ENCODE measurements at regions not wholly inside any gene's neighbourhood (a gene's known extent, or its start where the extent isn't known, plus 50 kb on each side); places are given as distances from the start of the nearest gene placed in this dataset.

DNA sequence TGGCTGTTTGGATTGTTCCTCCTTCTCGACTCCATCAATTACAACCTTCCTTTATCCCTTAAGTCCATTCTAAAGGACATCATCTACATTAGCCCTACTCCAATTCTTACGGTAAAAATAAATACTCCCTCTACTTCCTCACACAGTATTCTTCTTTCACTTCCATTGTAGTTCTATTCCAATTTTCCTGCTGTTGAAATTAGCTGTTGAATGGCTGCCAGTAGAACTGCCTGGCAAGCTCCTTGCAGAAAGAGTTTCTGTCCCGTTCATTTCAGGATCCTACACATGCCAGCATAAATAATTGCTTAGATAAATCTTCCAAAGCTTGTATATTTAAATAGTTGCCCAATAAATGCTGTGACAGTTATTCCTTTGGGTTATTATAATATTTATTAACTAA, 459.3 kb upstream of the TRIB2 start:
- Mint-ChIP-seq H3K9me3 (no peaks in the 10 kb centered on the region), H3K4me3 (no peak overlapping the region), H3K4me1 (no peaks in the 10 kb centered on the region), H3K36me3 (ENCODE audit: low read depth) (no peaks in the 10 kb centered on the region), H3K27ac (no peak overlapping the region), H3K27me3 (no peaks in the 10 kb centered on the region)
- ATAC-seq (replicated peaks) = no peak

- H3K4me3 Mint-ChIP-seq = no peak overlapping the region
- no peaks in the 10 kb centered on the region for H3K27me3 Mint-ChIP-seq
- H3K9me3 Mint-ChIP-seq = no peaks in the 10 kb centered on the region
- H3K4me1 Mint-ChIP-seq = peaks cover 11% of the 10 kb centered on the region
- ATAC-seq (replicated peaks) = no peak
- no peaks in the 10 kb centered on the region for H3K36me3 Mint-ChIP-seq (ENCODE audit: low read depth)
- H3K27ac Mint-ChIP-seq = no peak overlapping the region
These were observed 457.2 kb upstream of the TRIB2 start for GRCh38 chr2:12259493-12259892.

DNA sequence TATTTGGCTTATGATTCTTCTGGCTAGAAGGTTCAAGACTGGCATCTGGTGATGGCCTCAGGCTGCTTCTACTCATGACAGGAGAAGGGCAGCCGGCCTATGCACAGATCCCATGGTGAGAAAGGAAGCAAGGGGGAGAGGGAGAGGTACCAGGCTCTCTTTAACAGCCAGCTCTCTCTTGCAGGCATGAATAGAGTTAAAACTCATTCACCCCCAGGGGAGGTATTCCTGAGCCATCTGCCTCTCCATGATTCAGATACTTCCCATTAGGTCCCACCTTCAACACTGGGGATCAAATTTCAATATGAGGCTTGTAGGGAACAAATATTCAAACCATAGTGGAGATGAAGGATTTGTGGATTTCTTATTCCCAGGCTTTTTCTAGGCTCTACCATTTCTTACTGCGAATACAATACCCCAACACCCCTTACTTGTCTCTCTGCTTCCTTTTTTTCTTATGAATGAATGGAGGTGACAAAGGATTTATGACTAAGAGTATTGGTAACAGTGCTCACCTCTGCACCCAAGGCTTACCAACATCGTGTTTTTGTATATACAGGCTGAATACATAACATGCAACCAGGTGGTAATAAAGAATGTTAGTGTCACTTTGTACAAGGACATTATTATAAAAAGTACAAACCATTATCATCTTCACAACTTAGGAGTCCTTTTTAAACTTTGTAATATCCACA, 454.6 kb upstream of the TRIB2 start:
- no peak for ATAC-seq (replicated peaks)
- Mint-ChIP-seq H3K36me3 (ENCODE audit: low read depth) (no peaks in the 10 kb centered on the region), H3K4me3 (no peak overlapping the region), H3K27me3 (no peaks in the 10 kb centered on the region), H3K4me1 (peaks cover 12% of the 10 kb centered on the region), H3K9me3 (no peaks in the 10 kb centered on the region), H3K27ac (no peak overlapping the region)

GRCh38 chr2:12262681-12263436, 453.9 kb upstream of the TRIB2 start:
- no peaks in the 10 kb centered on the region for H3K36me3 Mint-ChIP-seq (ENCODE audit: low read depth)
- no peak for ATAC-seq (replicated peaks)
- H3K4me1 Mint-ChIP-seq = peaks cover 12% of the 10 kb centered on the region
- H3K9me3 Mint-ChIP-seq = no peaks in the 10 kb centered on the region
- no peaks in the 10 kb centered on the region for H3K27me3 Mint-ChIP-seq
- H3K27ac Mint-ChIP-seq = no peak overlapping the region
- no peak overlapping the region for H3K4me3 Mint-ChIP-seq

- ATAC-seq (replicated peaks) = no peak
- Mint-ChIP-seq H3K4me1 (peaks cover 12% of the 10 kb centered on the region), H3K27ac (no peak overlapping the region), H3K36me3 (ENCODE audit: low read depth) (no peaks in the 10 kb centered on the region), H3K27me3 (no peaks in the 10 kb centered on the region), H3K9me3 (no peaks in the 10 kb centered on the region), H3K4me3 (no peak overlapping the region)
These were observed 453.0 kb upstream of the TRIB2 start for GRCh38 chr2:12263730-12264129.

- Mint-ChIP-seq H3K4me3 (no peak overlapping the region), H3K9me3 (no peaks in the 10 kb centered on the region), H3K27me3 (no peaks in the 10 kb centered on the region), H3K4me1 (peaks cover 12% of the 10 kb centered on the region), H3K36me3 (ENCODE audit: low read depth) (no peaks in the 10 kb centered on the region), H3K27ac (no peak overlapping the region)
- ATAC-seq (replicated peaks) = no peak
These were observed 452.6 kb upstream of the TRIB2 start for GRCh38 chr2:12264146-12264545.

DNA sequence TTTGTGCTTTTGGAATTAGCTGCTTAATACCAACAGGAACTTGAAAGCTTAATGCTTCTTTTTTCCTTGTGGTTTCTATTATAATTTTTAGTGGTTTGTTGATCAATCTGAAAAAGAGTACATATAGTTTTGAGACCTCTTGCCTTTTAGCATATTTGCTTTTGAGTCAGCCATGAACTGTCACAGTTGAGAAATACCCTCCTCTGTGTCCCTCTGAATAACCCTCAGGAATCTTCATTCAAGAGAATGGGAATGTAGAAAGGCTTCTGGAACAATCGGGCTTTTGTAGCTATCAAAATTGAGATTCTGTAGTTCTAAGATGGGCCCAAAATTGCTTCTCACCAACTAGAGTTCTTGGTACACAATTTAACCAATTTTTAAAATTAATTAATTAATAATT, 451.1 kb upstream of the TRIB2 start:
- Mint-ChIP-seq H3K4me3 (no peak overlapping the region), H3K9me3 (no peaks in the 10 kb centered on the region), H3K27ac (no peak overlapping the region), H3K4me1 (peaks cover 12% of the 10 kb centered on the region), H3K36me3 (ENCODE audit: low read depth) (no peaks in the 10 kb centered on the region), H3K27me3 (no peaks in the 10 kb centered on the region)
- ATAC-seq (replicated peaks) = no peak

GRCh38 chr2:12267042-12267441, 449.7 kb upstream of the TRIB2 start:
- Mint-ChIP-seq H3K4me1 (peaks cover 17% of the 10 kb centered on the region), H3K27me3 (no peaks in the 10 kb centered on the region)
- ATAC-seq (replicated peaks) = no peak

GRCh38 chr2:12269041-12269972, 447.4 kb upstream of the TRIB2 start:
- no peak overlapping the region for H3K27ac Mint-ChIP-seq
- no peaks in the 10 kb centered on the region for H3K27me3 Mint-ChIP-seq
- no peak for ATAC-seq (replicated peaks)
- H3K4me1 Mint-ChIP-seq = peaks cover 8% of the 10 kb centered on the region
- H3K4me3 Mint-ChIP-seq = no peak overlapping the region
- H3K36me3 Mint-ChIP-seq (ENCODE audit: low read depth) = no peaks in the 10 kb centered on the region
- H3K9me3 Mint-ChIP-seq = no peaks in the 10 kb centered on the region

More at GRCh38 chr2:12267042-12267441, 449.7 kb upstream of the TRIB2 start:
- H3K9me3 Mint-ChIP-seq = no peaks in the 10 kb centered on the region
- no peaks in the 10 kb centered on the region for H3K36me3 Mint-ChIP-seq (ENCODE audit: low read depth)
- H3K27ac Mint-ChIP-seq = no peak overlapping the region
- no peak overlapping the region for H3K4me3 Mint-ChIP-seq

GRCh38 chr2:12270876-12271588, 445.7 kb upstream of the TRIB2 start:
- Mint-ChIP-seq H3K27me3 (no peaks in the 10 kb centered on the region), H3K9me3 (no peaks in the 10 kb centered on the region), H3K27ac (peak overlapping the region; percentile 1), H3K36me3 (ENCODE audit: low read depth) (no peaks in the 10 kb centered on the region), H3K4me3 (peak overlapping the region; percentile 1), H3K4me1 (peaks cover 6% of the 10 kb centered on the region)
- peak; percentile 100 for ATAC-seq (replicated peaks)

DNA sequence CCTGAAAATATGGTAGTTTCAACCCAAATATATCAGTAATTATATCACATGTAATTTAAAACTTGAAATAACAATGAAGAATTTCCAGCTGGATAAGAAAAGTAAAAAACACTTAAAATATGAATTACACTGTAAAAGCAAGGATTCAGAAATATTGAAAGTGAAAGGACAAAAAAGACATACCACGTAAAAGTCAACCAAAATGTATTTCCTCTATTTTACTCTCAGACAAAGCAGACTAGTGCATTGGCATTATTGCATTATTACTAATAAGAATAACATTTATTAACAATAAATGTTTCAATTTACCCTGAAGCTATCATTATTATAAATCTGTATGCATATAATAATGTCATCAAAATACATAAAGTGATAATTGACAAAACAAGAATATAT, 445.1 kb upstream of the TRIB2 start:
- peaks cover 6% of the 10 kb centered on the region for H3K4me1 Mint-ChIP-seq
- no peaks in the 10 kb centered on the region for H3K36me3 Mint-ChIP-seq (ENCODE audit: low read depth)
- ATAC-seq (replicated peaks) = peak; percentile 20
- H3K4me3 Mint-ChIP-seq = peak overlapping the region; percentile 1
- no peaks in the 10 kb centered on the region for H3K9me3 Mint-ChIP-seq
- peak overlapping the region; percentile 1 for H3K27ac Mint-ChIP-seq
- no peaks in the 10 kb centered on the region for H3K27me3 Mint-ChIP-seq

DNA sequence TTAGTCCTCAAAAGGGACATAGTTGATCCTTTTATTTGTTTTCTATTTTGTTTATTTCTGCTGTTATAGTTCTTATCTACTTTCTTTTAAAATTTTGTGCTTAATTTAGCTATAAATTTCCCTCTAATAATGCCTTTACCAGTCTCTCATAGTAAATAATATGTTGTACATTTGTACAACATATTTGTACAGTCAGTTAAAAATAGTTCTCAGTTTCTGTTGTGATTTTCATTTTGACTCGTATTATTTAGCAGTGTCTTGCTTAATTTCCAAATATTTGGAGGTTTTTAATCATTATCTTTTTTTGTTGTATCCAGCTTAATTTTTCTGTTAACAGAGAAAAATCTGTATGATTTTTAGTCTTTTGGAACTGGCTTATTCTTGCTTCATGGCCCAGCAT, 443.6 kb upstream of the TRIB2 start:
- no peak for ATAC-seq (replicated peaks)

GRCh38 chr2:12274591-12274990, 442.1 kb upstream of the TRIB2 start:
- no peak overlapping the region for H3K4me3 Mint-ChIP-seq
- H3K9me3 Mint-ChIP-seq = no peaks in the 10 kb centered on the region
- H3K27ac Mint-ChIP-seq = no peak overlapping the region

More for the DNA sequence above, 443.6 kb upstream of the TRIB2 start:
- H3K27ac Mint-ChIP-seq = no peak overlapping the region
- no peaks in the 10 kb centered on the region for H3K9me3 Mint-ChIP-seq
- no peak overlapping the region for H3K4me3 Mint-ChIP-seq
- H3K36me3 Mint-ChIP-seq (ENCODE audit: low read depth) = no peaks in the 10 kb centered on the region
- peaks cover 6% of the 10 kb centered on the region for H3K4me1 Mint-ChIP-seq
- H3K27me3 Mint-ChIP-seq = peaks cover 4% of the 10 kb centered on the region

More at GRCh38 chr2:12274591-12274990, 442.1 kb upstream of the TRIB2 start:
- Mint-ChIP-seq H3K4me1 (peaks cover 6% of the 10 kb centered on the region), H3K27me3 (peaks cover 4% of the 10 kb centered on the region), H3K36me3 (ENCODE audit: low read depth) (no peaks in the 10 kb centered on the region)
- ATAC-seq (replicated peaks) = no peak
